Nephron progenitor cell (in vitro differentiated cells): ENCODE measurements at regions not wholly inside any gene's neighbourhood (a gene's known extent, or its start where the extent isn't known, plus 50 kb on each side); places are given as distances from the start of the nearest gene placed in this dataset.

Experiments used
- DNase-seq: peaks from one replicate; pipeline ENCODE4 v3.0.0; 2021
- H3K27ac Mint-ChIP-seq: 2 replicates; pipeline ENCODE4 v1.8.0; 2021; ENCODE audit warnings: mild to moderate bottlenecking, moderate library complexity, mixed read lengths
- H3K27me3 Mint-ChIP-seq: 2 replicates; pipeline ENCODE4 v1.8.0; 2021; ENCODE audit warnings: mild to moderate bottlenecking, low read depth, mixed read lengths; ENCODE audit not compliant: poor library complexity
- H3K36me3 Mint-ChIP-seq: 2 replicates; pipeline ENCODE4 v1.8.0; 2021; ENCODE audit warnings: low read depth, mixed read lengths
- H3K4me1 Mint-ChIP-seq: 2 replicates; pipeline ENCODE4 v1.8.0; 2021; ENCODE audit warnings: mixed read lengths
- H3K4me3 Mint-ChIP-seq: 2 replicates; pipeline ENCODE4 v1.8.0; 2021; ENCODE audit warnings: mild to moderate bottlenecking, moderate library complexity, mixed read lengths
- H3K9me3 Mint-ChIP-seq: 2 replicates; pipeline ENCODE4 v1.8.0; 2021; ENCODE audit warnings: mild to moderate bottlenecking, moderate library complexity, mixed read lengths
- CTCF ChIP-seq: fragments of 200-600 bp; sonication (generic); IDR thresholded peaks from 2 replicates; pipeline ENCODE4 v1.5.0; 2021; ENCODE audit warnings: antibody characterized with exemption

GRCh38 chr12:34400986-34401658, 378.8 kb downstream of the ALG10 start:
- TF ChIP-seq CTCF: no peak
- no peak for DNase-seq
- Mint-ChIP-seq H3K27ac (no peak overlapping the region), H3K27me3 (peaks cover 2% of the 10 kb centered on the region), H3K36me3 (no peaks in the 10 kb centered on the region), H3K9me3 (peaks cover 95% of the 10 kb centered on the region), H3K4me1 (no peaks in the 10 kb centered on the region), H3K4me3 (no peak overlapping the region)

GRCh38 chr12:34401659-34402227, 379.4 kb downstream of the ALG10 start:
- DNase-seq: no peak
- H3K4me1 Mint-ChIP-seq: no peaks in the 10 kb centered on the region
- H3K27ac Mint-ChIP-seq: no peak overlapping the region
- H3K27me3 Mint-ChIP-seq: no peaks in the 10 kb centered on the region
- H3K9me3 Mint-ChIP-seq: peaks cover 95% of the 10 kb centered on the region
- no peaks in the 10 kb centered on the region for H3K36me3 Mint-ChIP-seq
- no peak for TF ChIP-seq CTCF
- H3K4me3 Mint-ChIP-seq: no peak overlapping the region

- Mint-ChIP-seq H3K9me3 (peaks cover 95% of the 10 kb centered on the region), H3K4me3 (no peak overlapping the region), H3K36me3 (no peaks in the 10 kb centered on the region), H3K4me1 (no peaks in the 10 kb centered on the region), H3K27me3 (no peaks in the 10 kb centered on the region), H3K27ac (no peak overlapping the region)
- no peak for TF ChIP-seq CTCF
- no peak for DNase-seq
These were observed 380.1 kb downstream of the ALG10 start for GRCh38 chr12:34402228-34402898.

GRCh38 chr12:34402899-34403705, 380.8 kb downstream of the ALG10 start:
- no peak for DNase-seq
- Mint-ChIP-seq H3K27ac (no peak overlapping the region), H3K27me3 (no peaks in the 10 kb centered on the region), H3K4me1 (no peaks in the 10 kb centered on the region), H3K4me3 (no peak overlapping the region), H3K9me3 (peaks cover 95% of the 10 kb centered on the region), H3K36me3 (no peaks in the 10 kb centered on the region)
- no peak for TF ChIP-seq CTCF

GRCh38 chr12:34403706-34404376, 381.5 kb downstream of the ALG10 start:
- TF ChIP-seq CTCF: no peak
- no peaks in the 10 kb centered on the region for H3K27me3 Mint-ChIP-seq
- H3K4me1 Mint-ChIP-seq: no peaks in the 10 kb centered on the region
- no peaks in the 10 kb centered on the region for H3K36me3 Mint-ChIP-seq
- no peak overlapping the region for H3K4me3 Mint-ChIP-seq
- H3K27ac Mint-ChIP-seq: no peak overlapping the region
- DNase-seq: no peak
- peaks cover 97% of the 10 kb centered on the region for H3K9me3 Mint-ChIP-seq
